K562 (cell line): ENCODE measurements at regions not wholly inside any gene's neighbourhood (a gene's known extent, or its start where the extent isn't known, plus 50 kb on each side); places are given as distances from the start of the nearest gene placed in this dataset.

Experiments
- ATAC-seq: fragments of 200-7000 bp; cut with Tn5 transposase; 3 replicates; pipeline ENCODE4 v1.9.1; 2020; ENCODE audit warnings: moderate library complexity
- BruUV-seq: library from RNA; stranded (reverse); fragments of 400-500 nt; replicated peaks from 2 replicates; lab custom pipeline; 2021; lab: Mats Ljungman, UMichigan
- CTCF ChIA-PET: fragments of 300-600 bp; formaldehyde crosslinking; extraction: SDS; loops from one replicate; lab custom pipeline; 2021; ENCODE audit warnings: low intra/inter-chr PET ratio; lab: Yijun Ruan, JAX
- POLR2A ChIA-PET: fragments of 300-600, 350-650 bp; sonication (Branson Sonifier 250); formaldehyde crosslinking; extraction: SDS; loops from one replicate; lab custom pipeline; 2021; ENCODE audit warnings: antibody characterized with exemption, inconsistent platforms; lab: Yijun Ruan, JAX
- DNase-seq, 4 experiments: peaks; one replicate each; pipeline versions ENCODE4 v3.0.0 to v3.0.0-alpha.2; 2011 to 2018; ENCODE audit warnings: low spot score in 3 of 4, mixed read lengths in 3 of 4; ENCODE audit errors: extremely low read depth in 1 of 4
- FAIRE-seq: peaks from 2 replicates; lab custom pipeline; 2011; peaks lifted over from hg19 to GRCh38; lab: Jason Lieb, UNC
- H2AFZ ChIP-seq: 2 replicates; pipeline ENCODE4 v1.6.0; 2011; ENCODE audit warnings: low read depth, low read length, control low read depth, inconsistent platforms
- H3K27ac ChIP-seq: fragments of 200-600 bp; 3 replicates; pipeline ENCODE4 v1.8.0; 2011; ENCODE audit warnings: low read depth, mild to moderate bottlenecking, control low read depth, inconsistent platforms, low read length, moderate library complexity, mixed read lengths; ENCODE audit errors: extremely low read depth
- H3K27me3 ChIP-seq, 2 experiments: fragments of 300-600 bp in 1 of 2; 2 replicates in 1 of 2; 3 replicates in 1 of 2; pipeline versions ENCODE4 v1.6.0 to v1.8.0; 2011; ENCODE audit warnings: inconsistent platforms in 2 of 2, low read length in 2 of 2, mild to moderate bottlenecking in 1 of 2, mixed read lengths in 1 of 2, moderate library complexity in 1 of 2; ENCODE audit not compliant: control insufficient read depth in 2 of 2, insufficient read depth in 2 of 2
- H3K36me3 ChIP-seq: fragments of 300-600 bp; 3 replicates; pipeline ENCODE4 v1.8.0; 2011; ENCODE audit warnings: mild to moderate bottlenecking, low read length, inconsistent platforms; ENCODE audit not compliant: control insufficient read depth, insufficient read depth
- H3K4me1 ChIP-seq, 2 experiments: fragments of 200-600 bp in 1 of 2; replicated peaks in 1 of 2; 2 replicates in 1 of 2; 3 replicates in 1 of 2; pipeline versions ENCODE4 v1.5.1 to v1.8.0; 2011; ENCODE audit warnings: inconsistent platforms in 2 of 2, low read length in 2 of 2, mild to moderate bottlenecking in 1 of 2, mixed read lengths in 1 of 2, moderate library complexity in 1 of 2; ENCODE audit not compliant: control insufficient read depth in 2 of 2, insufficient read depth in 2 of 2
- H3K4me2 ChIP-seq: 2 replicates; pipeline ENCODE4 v1.6.1; 2011; ENCODE audit warnings: low read length, control low read depth, inconsistent platforms, mixed read lengths; ENCODE audit not compliant: insufficient read depth
- H3K4me3 ChIP-seq: fragments of 200-600 bp; sonication (generic), shearing (Covaris generic); 2 replicates; pipeline ENCODE4 v1.5.1; 2016; ENCODE audit warnings: control low read depth, inconsistent platforms
- H3K79me2 ChIP-seq: fragments of 200-600 bp; 3 replicates; pipeline ENCODE4 v1.8.0; 2011; ENCODE audit warnings: low read length, inconsistent platforms; ENCODE audit not compliant: control insufficient read depth, insufficient read depth
- H3K9ac ChIP-seq, 2 experiments: 2 replicates each; pipeline versions ENCODE4 v1.6.0 to v1.6.1; 2011; ENCODE audit warnings: low read depth in 2 of 2, low read length in 2 of 2, control low read depth in 1 of 2, inconsistent platforms in 1 of 2, mild to moderate bottlenecking in 1 of 2, mixed read lengths in 1 of 2; ENCODE audit not compliant: insufficient read depth in 1 of 2
- H3K9me1 ChIP-seq: one replicate; pipeline ENCODE4 v1.6.0; 2011; ENCODE audit warnings: inconsistent platforms, mild to moderate bottlenecking, low read length, moderate library complexity; ENCODE audit not compliant: control insufficient read depth, insufficient read depth
- H3K9me3 ChIP-seq: replicated peaks from 2 replicates; pipeline ENCODE4 v1.5.1; 2011; ENCODE audit warnings: low read depth, low read length, inconsistent platforms; ENCODE audit not compliant: control insufficient read depth, insufficient read depth
- H4K20me1 ChIP-seq: replicated peaks from 2 replicates; pipeline ENCODE4 v1.6.1; 2011; ENCODE audit warnings: low read length, inconsistent platforms, mixed read lengths; ENCODE audit not compliant: control insufficient read depth, insufficient read depth
- ARID2 ChIP-seq: fragments of 450-650 bp; IDR thresholded peaks from 2 replicates; pipeline ENCODE4 v1.6.1; 2017; ENCODE audit warnings: antibody characterized with exemption, mild to moderate bottlenecking
- BRD9 ChIP-seq: fragments of 450-650 bp; IDR thresholded peaks from 2 replicates; pipeline ENCODE4 v1.6.1; 2018; ENCODE audit warnings: low read depth; ENCODE audit not compliant: partially characterized antibody
- CBX1 ChIP-seq: sonication (generic); IDR thresholded peaks from 2 replicates; pipeline ENCODE4 v1.6.1; 2016; ENCODE audit warnings: antibody characterized with exemption, low read depth, mild to moderate bottlenecking
- E2F8 ChIP-seq: fragments of 450-650 bp; IDR thresholded peaks from 2 replicates; pipeline ENCODE4 v1.7.1; 2018; ENCODE audit warnings: mild to moderate bottlenecking, low read depth; ENCODE audit not compliant: partially characterized antibody
- NCOA6 ChIP-seq: fragments of 450-650 bp; IDR thresholded peaks from 2 replicates; pipeline ENCODE4 v1.6.1; 2017; ENCODE audit warnings: mild to moderate bottlenecking
- ZBTB33 ChIP-seq: sonication (generic); formaldehyde crosslinking; IDR thresholded peaks from 2 replicates; pipeline ENCODE4 v1.8.1; 2023; ENCODE audit warnings: mild to moderate bottlenecking, missing genetic modification reagents
- ZBTB43 ChIP-seq: sonication (generic); formaldehyde crosslinking; IDR thresholded peaks from 2 replicates; pipeline ENCODE4 v1.8.0; 2023; ENCODE audit warnings: mild to moderate bottlenecking, missing genetic modification reagents
- ZBTB9 ChIP-seq: fragments of 450-650 bp; formaldehyde crosslinking; IDR thresholded peaks from 2 replicates; pipeline ENCODE4 v1.4.0; 2020; ENCODE audit warnings: mild to moderate bottlenecking, moderate library complexity
- ZFX ChIP-seq: sonication (generic); formaldehyde crosslinking; IDR thresholded peaks from 2 replicates; pipeline ENCODE4 v1.8.0; 2022; ENCODE audit warnings: mild to moderate bottlenecking, missing genetic modification reagents, moderate library complexity
- ZNF124 ChIP-seq: sonication (generic); formaldehyde crosslinking; IDR thresholded peaks from 2 replicates; pipeline ENCODE4 v1.8.1; 2022; ENCODE audit warnings: missing genetic modification reagents
- ZNF324 ChIP-seq: fragments of 250-450 bp; sonication (Bioruptor Pico); IDR thresholded peaks from 2 replicates; pipeline ENCODE4 v1.4.0; 2020; ENCODE audit warnings: mild to moderate bottlenecking
- ZNF583 ChIP-seq: fragments of 250-450 bp; sonication (Bioruptor Pico); IDR thresholded peaks from 2 replicates; pipeline ENCODE4 v1.4.0; 2020
- ZNF644 ChIP-seq: fragments of 200-800 bp; sonication (Bioruptor generic); IDR thresholded peaks from 2 replicates; pipeline ENCODE4 v1.6.1; 2016; ENCODE audit warnings: low read depth, missing genetic modification characterization, missing compliant biosample characterization
- ZNF76 ChIP-seq: fragments of 250-450 bp; sonication (Bioruptor Pico); IDR thresholded peaks from 2 replicates; pipeline ENCODE4 v1.4.0; 2020; ENCODE audit warnings: mild to moderate bottlenecking, moderate library complexity, borderline replicate concordance
- WGBS: fragments of 100-300 bp; shearing (Covaris generic); methylation state at CpG from one replicate; pipeline ENCODE4 v1.1.6; 2016; ENCODE audit warnings: low coverage, mixed read lengths; ENCODE audit not compliant: insufficient coverage; ENCODE audit errors: missing lambda C conversion rate; 5-methylcytosine and 5-hydroxymethylcytosine counted together
- in situ Hi-C: fragments of 300-500 bp; cut with MboI; formaldehyde crosslinking; loops from 4 replicates; pipeline ENCODE4 v1.15.0; 2018; ENCODE audit warnings: inconsistent platforms, mixed read lengths
- intact Hi-C: fragments of 100-400 bp; cut with micrococcal nuclease; formaldehyde crosslinking; loops from 2 replicates; pipeline ENCODE4 v1.14.2; 2022
- TF ChIP-seq, protein P1 (sequence below): fragments of 450-650 bp; formaldehyde crosslinking; IDR thresholded peaks from 2 replicates; pipeline ENCODE4 v1.4.0; 2020; ENCODE audit warnings: mild to moderate bottlenecking, moderate library complexity

- CTCF ChIA-PET: no interaction called here
- POLR2A ChIA-PET: no interaction called here
- no peak for TF ChIP-seq BRD9
- TF ChIP-seq ZNF324 (CRISPR knock-in tag): no peak
- TF ChIP-seq ZBTB43 (CRISPR knock-in tag): no peak
- TF ChIP-seq ZNF124 (CRISPR knock-in tag): no peak
- no peak for TF ChIP-seq CBX1
- no peak for TF ChIP-seq ARID2
- no peak for TF ChIP-seq ZNF583
- no peak for TF ChIP-seq ZNF644 (tag)
- no peak for TF ChIP-seq ZBTB9 (CRISPR knock-in tag)
- no peak for TF ChIP-seq NCOA6
- TF ChIP-seq E2F8: no peak
- TF ChIP-seq, protein P1, sequence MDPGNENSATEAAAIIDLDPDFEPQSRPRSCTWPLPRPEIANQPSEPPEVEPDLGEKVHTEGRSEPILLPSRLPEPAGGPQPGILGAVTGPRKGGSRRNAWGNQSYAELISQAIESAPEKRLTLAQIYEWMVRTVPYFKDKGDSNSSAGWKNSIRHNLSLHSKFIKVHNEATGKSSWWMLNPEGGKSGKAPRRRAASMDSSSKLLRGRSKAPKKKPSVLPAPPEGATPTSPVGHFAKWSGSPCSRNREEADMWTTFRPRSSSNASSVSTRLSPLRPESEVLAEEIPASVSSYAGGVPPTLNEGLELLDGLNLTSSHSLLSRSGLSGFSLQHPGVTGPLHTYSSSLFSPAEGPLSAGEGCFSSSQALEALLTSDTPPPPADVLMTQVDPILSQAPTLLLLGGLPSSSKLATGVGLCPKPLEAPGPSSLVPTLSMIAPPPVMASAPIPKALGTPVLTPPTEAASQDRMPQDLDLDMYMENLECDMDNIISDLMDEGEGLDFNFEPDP (CRISPR knock-in tag): no peak
- no peak for TF ChIP-seq ZNF76 (CRISPR knock-in tag)
- no peak for TF ChIP-seq ZFX (CRISPR knock-in tag)
- no peak for TF ChIP-seq ZBTB33 (CRISPR knock-in tag)
Observed at GRCh38 chr5:54656261-54656728, 138.7 kb downstream of the SNX18 start.

More at GRCh38 chr5:54656261-54656728, 138.7 kb downstream of the SNX18 start:
- FAIRE-seq (no peak), DNase-seq (no peak), ATAC-seq (no peak)
- 0% methylated on average over 2 of the region's 2 CpGs for WGBS
- H3K9me1 ChIP-seq: no peaks in the 10 kb centered on the region
- no peaks in the 10 kb centered on the region for H3K79me2 ChIP-seq
- no peak overlapping the region for H3K27ac ChIP-seq
- H2AFZ ChIP-seq: no peak overlapping the region
- intact Hi-C loops (no loop called here), in situ Hi-C loops (no loop called here)
- no peaks in the 10 kb centered on the region for H4K20me1 ChIP-seq
- H3K4me2 ChIP-seq: no peak overlapping the region
- no peak overlapping the region for H3K9ac ChIP-seq
- H3K4me1 ChIP-seq: no peaks in the 10 kb centered on the region; a peak in 1 of 5 replicates
- H3K9me3 ChIP-seq: no peaks in the 10 kb centered on the region
- H3K36me3 ChIP-seq: no peaks in the 10 kb centered on the region
- H3K4me3 ChIP-seq: no peak overlapping the region
- H3K27me3 ChIP-seq: peaks cover 4 to 8% of the 10 kb centered on the region in 2 experiments; a peak in 4 of 5 replicates
- no TSS peak for BruUV-seq
